Pancreas (tissue), 10 donors: ENCODE measurements at regions not wholly inside any gene's neighbourhood (a gene's known extent, or its start where the extent isn't known, plus 50 kb on each side); places are given as distances from the start of the nearest gene placed in this dataset.

Experiments used
- ATAC-seq, 4 donors: fragments of 200-7000 bp; cut with Tn5 transposase; one replicate each; pipeline versions ENCODE4 v1.8.0 to v1.9.1; 2020; ENCODE audit warnings: mild to moderate bottlenecking in 4 of 4, moderate library complexity in 4 of 4
- DNase-seq, 6 donors: peaks; one replicate each; pipeline ENCODE4 v3.0.0-alpha.2; 2020
- FAIRE-seq: peaks from 2 replicates; lab custom pipeline; 2012; peaks lifted over from hg19 to GRCh38; lab: Jason Lieb, UNC
- H3K27ac ChIP-seq, 4 donors: fragments of 200-600 bp; sonication (generic); 1 replicate in 3 of 4; 2 replicates in 1 of 4; pipeline versions ENCODE4 v1.5.0 to v1.8.0; 2020
- H3K27me3 ChIP-seq, 4 donors: fragments of 200-600 bp; one replicate each; pipeline ENCODE4 v1.8.0; 2021
- H3K36me3 ChIP-seq, 3 donors: fragments of 200-600 bp; sonication (generic) in 1 of 3; one replicate each; pipeline versions ENCODE4 v1.5.0 to v1.8.0; 2020 to 2021
- H3K4me1 ChIP-seq, 3 donors: fragments of 200-600 bp; one replicate each; pipeline ENCODE4 v1.8.0; 2021
- H3K4me3 ChIP-seq, 4 donors: fragments of 200-600 bp; sonication (generic) in 2 of 4; one replicate each; pipeline versions ENCODE4 v1.5.0 to v1.8.0; 2020 to 2021
- H3K9me3 ChIP-seq, 4 donors: fragments of 200-600 bp; one replicate each; pipeline ENCODE4 v1.8.0; 2021
- WGBS, 2 donors: extraction: QIAGEN DNeasy Blood & Tissue Kit; methylation state at CpG; one replicate each; pipeline ENCODE4 v1.1.7; 2013; 5-methylcytosine and 5-hydroxymethylcytosine counted together
- intact Hi-C, 3 donors: fragments of 100-400 bp; cut with DNase I; formaldehyde crosslinking; loops; one replicate each; pipeline versions ENCODE4 v1.11.1 to v1.14.2; 2022
- TF ChIP-seq, protein P1 (sequence below), 4 donors: fragments of 200-600 bp; sonication (generic) in 3 of 4; IDR thresholded peaks; one replicate each; pipeline versions ENCODE4 v1.5.0 to v1.8.0; 2021; ENCODE audit warnings: antibody characterized with exemption in 4 of 4
- donor health status: healthy with polysubstance abuse.
- donor health status: DM: no; HTN: no; CAD: no; lungs with moderate emphysema.
- donor health status: DM: no; HTN: no; CAD: no.
- donor health status: control.
- donor health status: control.
- donor health status: Bipolar disorder and iron deficiency.
- donor health status: DM: yes; HTN: yes; CAD: no.
- donor health status: DM: no; HTN: no; CAD: no.
- donor health status: DM: no; HTN: no; CAD: no.
- donor health status: DM: yes; HTN: yes; CAD: no.

DNA sequence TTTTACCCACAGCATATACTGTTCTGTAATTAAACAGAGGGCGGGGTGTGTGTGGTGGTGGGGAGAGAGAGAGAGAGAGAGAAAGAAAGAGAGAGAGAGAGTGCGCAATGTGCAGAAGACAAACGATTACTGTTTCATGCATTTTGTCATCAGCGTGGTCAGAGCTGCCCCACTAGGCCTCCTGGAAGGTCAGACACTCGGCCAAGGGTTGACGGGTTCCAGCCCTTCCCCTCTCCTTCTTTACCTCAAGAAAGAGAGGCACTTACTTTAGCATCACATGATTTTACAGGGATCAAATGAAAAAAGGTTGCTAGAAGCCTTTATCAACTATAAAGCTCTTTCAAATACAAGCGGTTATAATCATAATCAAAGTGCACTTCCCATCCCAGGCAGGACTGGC lies 269.2 kb upstream of the SORL1-AS1 start:
- intact Hi-C loops, result no loop called here
- FAIRE-seq (no peak), DNase-seq (no peak), ATAC-seq (peak; percentile 6 to 29 (median 8))
- TF ChIP-seq, protein P1, sequence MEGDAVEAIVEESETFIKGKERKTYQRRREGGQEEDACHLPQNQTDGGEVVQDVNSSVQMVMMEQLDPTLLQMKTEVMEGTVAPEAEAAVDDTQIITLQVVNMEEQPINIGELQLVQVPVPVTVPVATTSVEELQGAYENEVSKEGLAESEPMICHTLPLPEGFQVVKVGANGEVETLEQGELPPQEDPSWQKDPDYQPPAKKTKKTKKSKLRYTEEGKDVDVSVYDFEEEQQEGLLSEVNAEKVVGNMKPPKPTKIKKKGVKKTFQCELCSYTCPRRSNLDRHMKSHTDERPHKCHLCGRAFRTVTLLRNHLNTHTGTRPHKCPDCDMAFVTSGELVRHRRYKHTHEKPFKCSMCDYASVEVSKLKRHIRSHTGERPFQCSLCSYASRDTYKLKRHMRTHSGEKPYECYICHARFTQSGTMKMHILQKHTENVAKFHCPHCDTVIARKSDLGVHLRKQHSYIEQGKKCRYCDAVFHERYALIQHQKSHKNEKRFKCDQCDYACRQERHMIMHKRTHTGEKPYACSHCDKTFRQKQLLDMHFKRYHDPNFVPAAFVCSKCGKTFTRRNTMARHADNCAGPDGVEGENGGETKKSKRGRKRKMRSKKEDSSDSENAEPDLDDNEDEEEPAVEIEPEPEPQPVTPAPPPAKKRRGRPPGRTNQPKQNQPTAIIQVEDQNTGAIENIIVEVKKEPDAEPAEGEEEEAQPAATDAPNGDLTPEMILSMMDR (IDR thresholded peaks at IDR 0.05), result no peak
- Histone ChIP-seq H3K9me3 (no peaks in the 10 kb centered on the region), H3K36me3 (no peaks in the 10 kb centered on the region), H3K27me3 (peaks cover 0 to 4% (median 0%) of the 10 kb centered on the region in 4 donors), H3K4me1 (no peaks in the 10 kb centered on the region), H3K4me3 (peak overlapping the region in 1 of 4 donors; percentile 30), H3K27ac (peak overlapping the region; percentile 60 to 86 (median 78))
- WGBS, 2 donors, result 39 to 48% methylated on average over 7 of the region's 7 CpGs

DNA sequence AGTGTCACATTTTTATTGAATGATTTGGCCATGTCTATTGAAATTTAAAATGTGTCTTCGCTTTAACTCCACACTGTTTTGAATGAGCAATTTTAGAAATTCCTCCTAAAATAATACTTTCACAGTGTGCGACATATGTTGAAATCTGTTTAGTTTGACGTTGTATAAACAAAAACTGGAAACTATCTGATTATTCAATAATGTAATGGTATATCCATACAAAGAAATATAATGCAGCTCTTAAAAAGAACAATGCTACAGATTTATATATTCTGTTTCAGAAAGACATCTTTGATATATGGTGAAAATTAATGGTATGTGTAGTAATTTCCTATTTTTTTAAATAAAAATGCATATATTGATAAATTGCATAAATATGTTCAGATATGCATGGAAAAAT lies 268.7 kb upstream of the SORL1-AS1 start:
- Histone ChIP-seq H3K36me3 (no peaks in the 10 kb centered on the region), H3K4me1 (no peaks in the 10 kb centered on the region), H3K27ac (peak overlapping the region in 3 of 4 donors; percentile 60 to 86 (median 85)), H3K4me3 (no peak overlapping the region), H3K27me3 (peaks cover 0 to 4% (median 0%) of the 10 kb centered on the region in 4 donors), H3K9me3 (no peaks in the 10 kb centered on the region)
- TF ChIP-seq, protein P1 (IDR thresholded peaks at IDR 0.05), result no peak
- no peak for ATAC-seq
- DNase-seq, result no peak
- FAIRE-seq, result no peak
- WGBS, 2 donors, result 87 to 92% methylated on average over 3 of the region's 3 CpGs
- intact Hi-C loops, result no loop called here

DNA sequence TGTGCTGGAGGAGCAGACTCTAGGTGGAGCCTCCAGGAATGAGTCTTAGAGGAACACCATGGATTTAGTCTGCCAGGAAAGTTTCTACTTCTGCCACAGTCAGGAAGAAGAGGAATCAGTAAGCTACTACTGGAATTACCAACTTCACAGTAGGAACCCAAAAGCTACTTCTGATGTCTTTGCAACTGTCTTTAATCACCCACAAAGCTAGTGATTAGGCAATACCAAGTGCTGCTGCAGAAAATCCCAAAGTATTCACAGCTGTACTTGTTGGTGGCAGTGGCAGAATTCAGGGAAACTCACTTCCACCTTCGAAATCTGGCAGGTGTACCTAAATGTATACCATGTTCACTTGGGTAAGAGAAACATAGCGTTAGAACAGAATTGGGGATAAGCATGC lies 264.5 kb upstream of the SORL1-AS1 start:
- Histone ChIP-seq H3K27me3 (peaks cover 0 to 4% (median 0%) of the 10 kb centered on the region in 4 donors), H3K36me3 (no peaks in the 10 kb centered on the region), H3K4me3 (no peak overlapping the region), H3K9me3 (no peaks in the 10 kb centered on the region), H3K4me1 (no peaks in the 10 kb centered on the region), H3K27ac (no peak overlapping the region)
- WGBS, 2 donors, result 78 to 82% methylated on average over 2 of the region's 2 CpGs
- intact Hi-C loops, result no loop called here
- TF ChIP-seq, protein P1 (IDR thresholded peaks at IDR 0.05), result no peak
- FAIRE-seq (no peak), DNase-seq (no peak), ATAC-seq (no peak)

DNA sequence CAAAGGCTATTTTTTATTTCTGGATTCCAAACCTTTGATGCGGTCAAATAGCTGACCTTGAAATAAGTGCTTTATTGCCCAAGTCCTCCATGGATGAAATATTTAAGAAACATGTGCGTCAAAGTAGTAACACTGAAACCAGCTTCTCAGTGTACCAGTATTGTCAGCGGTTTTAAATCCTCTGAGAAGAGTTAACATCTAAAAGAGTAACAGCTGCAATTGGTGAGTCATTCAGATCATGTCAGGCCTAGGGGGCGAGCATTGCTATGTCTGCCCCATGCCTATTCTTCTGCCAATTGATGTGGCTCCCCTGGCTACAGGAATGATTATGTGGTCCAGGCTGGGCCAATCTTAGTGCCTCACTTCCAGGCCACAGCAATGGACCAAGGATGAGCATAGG lies 263.3 kb upstream of the SORL1-AS1 start:
- TF ChIP-seq, protein P1 (IDR thresholded peaks at IDR 0.05), result no peak
- no peaks in the 10 kb centered on the region for H3K36me3 ChIP-seq
- no peak overlapping the region for H3K27ac ChIP-seq
- H3K4me3 ChIP-seq, result no peak overlapping the region
- DNase-seq, result no peak
- 74 to 79% methylated on average over 4 of the region's 4 CpGs for WGBS, 2 donors
- intact Hi-C loops, result no loop called here
- no peak for ATAC-seq
- no peaks in the 10 kb centered on the region for H3K9me3 ChIP-seq
- no peaks in the 10 kb centered on the region for H3K4me1 ChIP-seq
- peaks cover 0 to 3% (median 0%) of the 10 kb centered on the region in 4 donors for H3K27me3 ChIP-seq
- FAIRE-seq, result no peak

DNA sequence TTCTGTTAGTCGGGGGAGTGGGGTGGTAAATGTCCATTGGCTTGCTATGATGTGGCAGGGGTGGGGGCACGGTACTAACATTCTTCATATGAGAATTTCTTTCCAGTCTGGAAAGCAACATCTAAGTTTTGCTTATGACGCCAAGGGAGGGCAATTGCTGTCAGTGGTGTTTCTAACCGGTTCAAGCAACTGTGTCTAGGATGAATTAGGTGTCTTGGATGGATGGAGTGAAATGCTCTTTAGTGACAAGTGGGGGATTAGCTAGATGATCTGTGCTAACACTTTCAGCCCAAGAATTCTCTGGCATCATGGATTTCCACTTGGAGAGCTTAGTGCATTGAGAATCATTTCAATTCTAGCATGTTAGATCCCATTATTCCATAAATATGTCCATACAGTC lies 262.6 kb upstream of the SORL1-AS1 start:
- Histone ChIP-seq H3K27me3 (no peaks in the 10 kb centered on the region), H3K27ac (no peak overlapping the region), H3K4me1 (no peaks in the 10 kb centered on the region), H3K36me3 (no peaks in the 10 kb centered on the region), H3K9me3 (no peaks in the 10 kb centered on the region), H3K4me3 (no peak overlapping the region)
- TF ChIP-seq, protein P1 (IDR thresholded peaks at IDR 0.05), result no peak
- intact Hi-C loops, result no loop called here
- FAIRE-seq (no peak), ATAC-seq (no peak), DNase-seq (no peak)
- WGBS, 2 donors, result 71 to 82% methylated on average over 4 of the region's 4 CpGs
